GM12892 (cell line): ENCODE measurements at regions not wholly inside any gene's neighbourhood (a gene's known extent, or its start where the extent isn't known, plus 50 kb on each side); places are given as distances from the start of the nearest gene placed in this dataset.

Experiments
- POLR2A ChIP-seq: IDR thresholded peaks from 2 replicates; pipeline ENCODE4 v1.6.1; 2011; ENCODE audit warnings: low read depth, low read length, control low read depth
- TAF1 ChIP-seq: IDR thresholded peaks from 2 replicates; pipeline ENCODE4 v1.6.1; 2011; ENCODE audit warnings: low read depth, mild to moderate bottlenecking, control low read depth, low read length, borderline replicate concordance

- TF ChIP-seq POLR2A (no peak), TAF1 (no peak)
Observed at GRCh38 chr18:11237066-11237465, 87.7 kb upstream of the PIEZO2 start.
